ENCODE measurements at regions not wholly inside any gene's neighbourhood (a gene's known extent, or its start where the extent isn't known, plus 50 kb on each side); places are given as distances from the start of the nearest gene placed in this dataset.

DNA sequence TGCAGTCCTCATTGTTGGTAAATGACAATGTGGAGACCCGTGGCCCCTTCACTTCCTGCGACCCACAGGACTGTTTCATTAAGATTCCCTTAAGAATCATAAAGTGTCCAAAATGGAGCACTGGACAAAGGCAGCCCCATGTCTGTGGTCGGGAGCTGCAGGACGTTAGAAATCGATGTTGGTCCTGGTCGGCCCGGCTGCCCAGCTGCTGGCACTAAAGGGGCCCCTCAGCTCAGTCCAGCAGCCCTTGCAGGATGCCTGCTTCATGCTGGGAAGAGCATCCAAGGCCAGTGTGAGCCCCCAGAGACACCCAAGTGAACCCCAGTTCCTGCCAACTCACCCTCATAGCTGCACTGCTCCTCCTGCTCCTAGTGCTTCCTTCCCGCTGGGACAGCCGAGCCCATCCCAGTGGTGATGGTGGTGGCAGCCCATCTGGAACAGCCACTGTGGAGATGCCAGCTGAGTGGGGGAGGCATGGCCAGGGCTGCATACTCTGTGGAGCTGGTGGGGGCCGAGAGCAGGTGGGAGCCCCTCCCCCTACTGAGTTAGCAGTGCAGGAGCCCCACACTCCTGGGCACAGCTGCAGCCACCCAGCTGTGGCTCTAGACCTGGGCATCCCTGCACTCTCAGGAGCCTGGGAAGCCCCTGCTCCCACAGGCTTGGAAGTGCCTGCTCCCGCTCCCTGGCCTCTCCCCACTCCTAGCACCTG lies 168.0 kb upstream of the IRX2 start:
- no peak overlapping the region for H3K27ac ChIP-seq
- no peaks in the 10 kb centered on the region for H3K9me3 ChIP-seq
- H3K36me3 ChIP-seq: no peaks in the 10 kb centered on the region
- DNase-seq: no peak
- H3K4me3 ChIP-seq (replicated peaks in 1 of 3): no peak overlapping the region
- intact Hi-C loops (cut with DNase I): no loop called here
- TF ChIP-seq, protein P1, sequence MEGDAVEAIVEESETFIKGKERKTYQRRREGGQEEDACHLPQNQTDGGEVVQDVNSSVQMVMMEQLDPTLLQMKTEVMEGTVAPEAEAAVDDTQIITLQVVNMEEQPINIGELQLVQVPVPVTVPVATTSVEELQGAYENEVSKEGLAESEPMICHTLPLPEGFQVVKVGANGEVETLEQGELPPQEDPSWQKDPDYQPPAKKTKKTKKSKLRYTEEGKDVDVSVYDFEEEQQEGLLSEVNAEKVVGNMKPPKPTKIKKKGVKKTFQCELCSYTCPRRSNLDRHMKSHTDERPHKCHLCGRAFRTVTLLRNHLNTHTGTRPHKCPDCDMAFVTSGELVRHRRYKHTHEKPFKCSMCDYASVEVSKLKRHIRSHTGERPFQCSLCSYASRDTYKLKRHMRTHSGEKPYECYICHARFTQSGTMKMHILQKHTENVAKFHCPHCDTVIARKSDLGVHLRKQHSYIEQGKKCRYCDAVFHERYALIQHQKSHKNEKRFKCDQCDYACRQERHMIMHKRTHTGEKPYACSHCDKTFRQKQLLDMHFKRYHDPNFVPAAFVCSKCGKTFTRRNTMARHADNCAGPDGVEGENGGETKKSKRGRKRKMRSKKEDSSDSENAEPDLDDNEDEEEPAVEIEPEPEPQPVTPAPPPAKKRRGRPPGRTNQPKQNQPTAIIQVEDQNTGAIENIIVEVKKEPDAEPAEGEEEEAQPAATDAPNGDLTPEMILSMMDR (IDR thresholded peaks at IDR 0.05): no peak
- no peak for TF ChIP-seq POLR2A (IDR thresholded peaks at IDR 0.05)
- H3K27me3 ChIP-seq: no peaks in the 10 kb centered on the region
- no peaks in the 10 kb centered on the region for H3K4me1 ChIP-seq
- 93 to 95% methylated on average over 8 to 9 of the region's 11 CpGs for WGBS, 2 donors

DNA sequence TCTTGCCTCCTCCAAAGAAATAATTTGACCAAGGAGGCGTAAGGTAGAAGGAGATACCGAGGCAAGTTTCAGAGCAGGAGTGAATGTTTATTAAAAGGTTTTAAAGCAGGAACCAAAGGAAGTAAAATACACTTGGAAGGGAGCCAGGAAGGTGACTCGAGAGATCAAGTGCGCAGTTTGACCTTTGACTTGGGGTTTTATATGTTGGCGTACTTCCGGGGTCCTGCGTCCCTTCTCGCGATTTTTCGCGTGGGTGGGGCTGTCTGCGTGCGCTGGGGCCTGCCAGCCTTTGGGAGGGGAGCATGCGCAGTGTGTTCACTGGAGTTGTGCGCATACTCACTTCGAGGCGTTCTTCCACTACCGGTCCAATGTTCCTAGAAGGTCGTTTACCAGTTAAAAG lies 166.0 kb upstream of the IRX2 start:
- H3K36me3 ChIP-seq: no peaks in the 10 kb centered on the region
- H3K4me3 ChIP-seq (replicated peaks in 1 of 3): no peak overlapping the region
- DNase-seq: no peak
- WGBS, 2 donors: 75 to 76% methylated on average over 19 of the region's 19 CpGs
- H3K27ac ChIP-seq: no peak overlapping the region
- no peaks in the 10 kb centered on the region for H3K4me1 ChIP-seq
- TF ChIP-seq, protein P1 (IDR thresholded peaks at IDR 0.05): no peak
- TF ChIP-seq POLR2A (IDR thresholded peaks at IDR 0.05): no peak
- no peaks in the 10 kb centered on the region for H3K27me3 ChIP-seq
- intact Hi-C loops (cut with DNase I): no loop called here
- H3K9me3 ChIP-seq: no peaks in the 10 kb centered on the region

DNA sequence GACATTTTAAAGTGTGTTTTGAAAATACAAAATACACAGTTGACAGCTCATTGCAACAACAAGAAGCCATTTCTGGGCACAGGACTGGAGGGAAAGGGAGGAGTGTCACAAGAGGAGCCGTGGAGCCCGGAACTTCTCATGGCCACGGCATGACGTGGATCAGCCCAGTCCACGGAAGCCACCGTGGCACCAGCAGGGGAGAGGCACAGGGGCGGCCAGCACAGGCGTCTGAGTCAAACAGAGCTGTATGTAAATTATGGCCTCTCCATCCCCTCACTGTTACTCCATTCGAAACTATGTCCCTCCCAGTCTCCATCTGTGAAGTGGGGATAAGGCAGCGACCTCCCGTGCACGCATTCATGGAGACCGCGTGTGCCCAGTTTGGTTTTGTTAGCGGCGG lies 165.6 kb upstream of the IRX2 start:
- H3K27me3 ChIP-seq: no peaks in the 10 kb centered on the region
- H3K4me1 ChIP-seq: no peaks in the 10 kb centered on the region
- TF ChIP-seq POLR2A (IDR thresholded peaks at IDR 0.05): no peak
- TF ChIP-seq, protein P1 (IDR thresholded peaks at IDR 0.05): no peak
- H3K36me3 ChIP-seq: no peaks in the 10 kb centered on the region
- no peaks in the 10 kb centered on the region for H3K9me3 ChIP-seq
- 78 to 88% methylated on average over 16 of the region's 16 CpGs for WGBS, 2 donors
- no peak for DNase-seq
- H3K4me3 ChIP-seq (replicated peaks in 1 of 3): no peak overlapping the region
- intact Hi-C loops (cut with DNase I): no loop called here
- no peak overlapping the region for H3K27ac ChIP-seq

GRCh38 chr5:2916076-2916682 lies 164.7 kb upstream of the IRX2 start:
- Histone ChIP-seq H3K4me1 (no peaks in the 10 kb centered on the region), H3K36me3 (no peaks in the 10 kb centered on the region), H3K27ac (no peak overlapping the region), H3K4me3 (replicated peaks in 1 of 3) (no peak overlapping the region), H3K27me3 (no peaks in the 10 kb centered on the region), H3K9me3 (no peaks in the 10 kb centered on the region)
- 91 to 93% methylated on average over 4 of the region's 4 CpGs for WGBS, 2 donors
- no peak for TF ChIP-seq POLR2A (IDR thresholded peaks at IDR 0.05)
- TF ChIP-seq, protein P1 (IDR thresholded peaks at IDR 0.05): no peak
- DNase-seq: no peak
- intact Hi-C loops (cut with DNase I): no loop called here

- Histone ChIP-seq H3K27ac (no peak overlapping the region), H3K27me3 (no peaks in the 10 kb centered on the region), H3K36me3 (no peaks in the 10 kb centered on the region), H3K9me3 (no peaks in the 10 kb centered on the region), H3K4me3 (replicated peaks in 1 of 3) (no peak overlapping the region), H3K4me1 (no peaks in the 10 kb centered on the region)
- intact Hi-C loops (cut with DNase I): no loop called here
- DNase-seq: no peak
- 48 to 53% methylated on average over 17 of the region's 17 CpGs for WGBS, 2 donors
- no peak for TF ChIP-seq POLR2A (IDR thresholded peaks at IDR 0.05)
- TF ChIP-seq, protein P1 (IDR thresholded peaks at IDR 0.05): no peak
Observed at GRCh38 chr5:2914981-2915484, 163.6 kb upstream of the IRX2 start.

Data from thyroid gland (tissue), 4 donors.